Gastroesophageal sphincter (tissue), 4 donors: ENCODE measurements at regions not wholly inside any gene's neighbourhood (a gene's known extent, or its start where the extent isn't known, plus 50 kb on each side); places are given as distances from the start of the nearest gene placed in this dataset.
"Not testable (repeated sequence)": the region's sequence is repeated elsewhere in the genome, so short reads cannot be mapped to it uniquely, and the experiment has no call there.

Experiments
- ATAC-seq: fragments of 150-250 bp; one replicate; pipeline ENCODE4 v1.9.1; 2016; ENCODE audit warnings: mild to moderate bottlenecking, moderate library complexity
- H3K27ac ChIP-seq, 4 donors: fragments of 200-600 bp; sonication (generic) in 3 of 4; 1 replicate in 3 of 4; 2 replicates in 1 of 4; pipeline ENCODE4 v1.5.1; 2016 to 2019
- H3K27me3 ChIP-seq: fragments of 200-600 bp; sonication (generic); one replicate; pipeline ENCODE4 v1.5.1; 2019
- H3K36me3 ChIP-seq, 2 donors: fragments of 200-600 bp; sonication (generic); one replicate each; pipeline ENCODE4 v1.5.1; 2019; ENCODE audit warnings: control low read depth in 1 of 2
- H3K4me1 ChIP-seq, 3 donors: fragments of 200-600 bp; sonication (generic); 1 replicate in 2 of 3; 2 replicates in 1 of 3; pipeline ENCODE4 v1.5.1; 2016 to 2019; ENCODE audit warnings: control low read depth in 2 of 3
- H3K4me3 ChIP-seq, 2 donors: fragments of 200-600 bp; sonication (generic); one replicate each; pipeline ENCODE4 v1.5.1; 2019; ENCODE audit warnings: mild to moderate bottlenecking in 1 of 2, moderate library complexity in 1 of 2
- H3K9me3 ChIP-seq, 3 donors: fragments of 200-600 bp; sonication (generic); one replicate each; pipeline ENCODE4 v1.5.1; 2017 to 2019; ENCODE audit warnings: control low read depth in 2 of 3
- EP300 ChIP-seq: sonication (generic); formaldehyde crosslinking; IDR thresholded peaks from one replicate; pipeline ENCODE4 v1.6.1; 2017; ENCODE audit warnings: antibody characterized with exemption, mild to moderate bottlenecking
- POLR2A ChIP-seq, 2 donors: fragments of 450-650 bp; IDR thresholded peaks; one replicate each; pipeline ENCODE4 v1.6.1; 2017; ENCODE audit warnings: antibody characterized with exemption in 2 of 2, mild to moderate bottlenecking in 2 of 2, moderate library complexity in 1 of 2
- POLR2AphosphoS5 ChIP-seq: sonication (generic); formaldehyde crosslinking; IDR thresholded peaks from one replicate; pipeline ENCODE4 v1.6.1; 2017; ENCODE audit warnings: antibody characterized with exemption
- WGBS, 2 donors: methylation state at CpG; one replicate each; pipeline ENCODE4 v1.1.5; 2018; ENCODE audit warnings: low coverage in 1 of 2; 5-methylcytosine and 5-hydroxymethylcytosine counted together
- TF ChIP-seq, protein P1 (sequence below), 4 experiments: fragments of 200-600 bp in 2 of 4; fragments of 450-650 bp in 2 of 4; sonication (generic) in 1 of 4; IDR thresholded peaks; one replicate each; pipeline ENCODE4 v1.5.1; 2017 to 2019; ENCODE audit warnings: antibody characterized with exemption in 4 of 4, mild to moderate bottlenecking in 2 of 4, moderate library complexity in 2 of 4

GRCh38 chr9:71285191-71285656 is 163.8 kb upstream of the TRPM3 start:
- Histone ChIP-seq H3K36me3 (no peaks in the 10 kb centered on the region), H3K27ac (no peak overlapping the region), H3K4me3 (no peak overlapping the region), H3K9me3 (no peaks in the 10 kb centered on the region), H3K4me1 (no peaks in the 10 kb centered on the region), H3K27me3 (no peaks in the 10 kb centered on the region)
- TF ChIP-seq, protein P1, sequence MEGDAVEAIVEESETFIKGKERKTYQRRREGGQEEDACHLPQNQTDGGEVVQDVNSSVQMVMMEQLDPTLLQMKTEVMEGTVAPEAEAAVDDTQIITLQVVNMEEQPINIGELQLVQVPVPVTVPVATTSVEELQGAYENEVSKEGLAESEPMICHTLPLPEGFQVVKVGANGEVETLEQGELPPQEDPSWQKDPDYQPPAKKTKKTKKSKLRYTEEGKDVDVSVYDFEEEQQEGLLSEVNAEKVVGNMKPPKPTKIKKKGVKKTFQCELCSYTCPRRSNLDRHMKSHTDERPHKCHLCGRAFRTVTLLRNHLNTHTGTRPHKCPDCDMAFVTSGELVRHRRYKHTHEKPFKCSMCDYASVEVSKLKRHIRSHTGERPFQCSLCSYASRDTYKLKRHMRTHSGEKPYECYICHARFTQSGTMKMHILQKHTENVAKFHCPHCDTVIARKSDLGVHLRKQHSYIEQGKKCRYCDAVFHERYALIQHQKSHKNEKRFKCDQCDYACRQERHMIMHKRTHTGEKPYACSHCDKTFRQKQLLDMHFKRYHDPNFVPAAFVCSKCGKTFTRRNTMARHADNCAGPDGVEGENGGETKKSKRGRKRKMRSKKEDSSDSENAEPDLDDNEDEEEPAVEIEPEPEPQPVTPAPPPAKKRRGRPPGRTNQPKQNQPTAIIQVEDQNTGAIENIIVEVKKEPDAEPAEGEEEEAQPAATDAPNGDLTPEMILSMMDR (IDR thresholded peaks at IDR 0.05): peak; percentile 52 to 74 (median 66)
- TF ChIP-seq POLR2A (IDR thresholded peaks at IDR 0.05): no peak
- TF ChIP-seq EP300: no peak
- no peak for TF ChIP-seq POLR2AphosphoS5
- peak; percentile 48 for ATAC-seq
- WGBS, 2 donors: 20 to 49% methylated on average over 6 of the region's 8 CpGs

- ATAC-seq: not testable (repeated sequence)
Observed at GRCh38 chr9:71282116-71282515, 160.7 kb upstream of the TRPM3 start.

GRCh38 chr9:71279151-71279739 is 157.8 kb upstream of the TRPM3 start:
- Histone ChIP-seq H3K4me3 (no peak overlapping the region), H3K36me3 (no peaks in the 10 kb centered on the region), H3K4me1 (no peaks in the 10 kb centered on the region), H3K9me3 (no peaks in the 10 kb centered on the region), H3K27me3 (no peaks in the 10 kb centered on the region), H3K27ac (no peak overlapping the region)
- no peak for ATAC-seq
- TF ChIP-seq, protein P1 (IDR thresholded peaks at IDR 0.05): no peak
- TF ChIP-seq EP300: no peak
- no peak for TF ChIP-seq POLR2AphosphoS5
- TF ChIP-seq POLR2A (IDR thresholded peaks at IDR 0.05): no peak
- 49 to 55% methylated on average over 5 to 6 of the region's 7 CpGs for WGBS, 2 donors

More at GRCh38 chr9:71282116-71282515, 160.7 kb upstream of the TRPM3 start:
- not testable (repeated sequence) for H3K27ac ChIP-seq, H3K36me3 ChIP-seq, H3K4me3 ChIP-seq, H3K9me3 ChIP-seq, H3K27me3 ChIP-seq, H3K4me1 ChIP-seq
- WGBS, 2 donors: 83% methylated on average over 1 of the region's 2 CpGs; no CpG with 5 or more reads in 1 of the 2 donors

- ATAC-seq: no peak
- Histone ChIP-seq H3K27me3 (no peaks in the 10 kb centered on the region), H3K36me3 (no peaks in the 10 kb centered on the region), H3K9me3 (no peaks in the 10 kb centered on the region), H3K4me1 (no peaks in the 10 kb centered on the region), H3K4me3 (no peak overlapping the region), H3K27ac (no peak overlapping the region)
- WGBS, 2 donors: 56 to 78% methylated on average over 3 of the region's 3 CpGs
- TF ChIP-seq POLR2A (IDR thresholded peaks at IDR 0.05) (no peak), POLR2AphosphoS5 (no peak), EP300 (no peak)
- TF ChIP-seq, protein P1 (IDR thresholded peaks at IDR 0.05): no peak
Observed at GRCh38 chr9:71273613-71274012, 152.2 kb upstream of the TRPM3 start.

- no peak overlapping the region for H3K27ac ChIP-seq
- no peaks in the 10 kb centered on the region for H3K9me3 ChIP-seq
- TF ChIP-seq EP300 (no peak), POLR2A (IDR thresholded peaks at IDR 0.05) (no peak), POLR2AphosphoS5 (no peak)
- TF ChIP-seq, protein P1 (IDR thresholded peaks at IDR 0.05): no peak
- H3K27me3 ChIP-seq: no peaks in the 10 kb centered on the region
- no peak for ATAC-seq
- 73 to 82% methylated on average over 5 of the region's 5 CpGs for WGBS, 2 donors
- H3K4me3 ChIP-seq: no peak overlapping the region
- H3K4me1 ChIP-seq: no peaks in the 10 kb centered on the region
- H3K36me3 ChIP-seq: no peaks in the 10 kb centered on the region
Observed at GRCh38 chr9:71271602-71272001, 150.2 kb upstream of the TRPM3 start.
